Sigmoid colon (tissue), 4 donors: ENCODE measurements at regions not wholly inside any gene's neighbourhood (a gene's known extent, or its start where the extent isn't known, plus 50 kb on each side); places are given as distances from the start of the nearest gene placed in this dataset.

Experiments
- EP300 ChIP-seq, 4 donors: sonication (generic); formaldehyde crosslinking; IDR thresholded peaks; one replicate each; pipeline ENCODE4 v1.6.1; 2017; ENCODE audit warnings: antibody characterized with exemption in 4 of 4
- POLR2AphosphoS5 ChIP-seq, 4 donors: sonication (generic); formaldehyde crosslinking; IDR thresholded peaks; one replicate each; pipeline ENCODE4 v1.6.1; 2017; ENCODE audit warnings: antibody characterized with exemption in 4 of 4

GRCh38 chr11:12319461-12319951, 57.9 kb upstream of the PARVA start:
- TF ChIP-seq EP300 (IDR thresholded peaks at IDR 0.05) (no peak), POLR2AphosphoS5 (IDR thresholded peaks at IDR 0.05) (no peak)
